Sigmoid colon (tissue), 6 donors: ENCODE measurements at regions not wholly inside any gene's neighbourhood (a gene's known extent, or its start where the extent isn't known, plus 50 kb on each side); places are given as distances from the start of the nearest gene placed in this dataset.

Source experiments
- DNase-seq: peaks from one replicate; pipeline ENCODE4 v3.0.0-alpha.2; 2019
- H3K27ac ChIP-seq, 4 donors: fragments of 200-600 bp; sonication (generic); one replicate each; pipeline ENCODE4 v1.5.1; 2016 to 2019; ENCODE audit warnings: mild to moderate bottlenecking in 1 of 4
- H3K27me3 ChIP-seq, 3 donors: fragments of 200-600 bp; sonication (generic); one replicate each; pipeline ENCODE4 v1.5.1; 2019; ENCODE audit warnings: mild to moderate bottlenecking in 1 of 3
- H3K36me3 ChIP-seq, 4 donors: fragments of 200-600 bp; sonication (generic); one replicate each; pipeline ENCODE4 v1.5.1; 2016 to 2019
- H3K4me1 ChIP-seq, 4 donors: fragments of 200-600 bp; sonication (generic); one replicate each; pipeline ENCODE4 v1.5.1; 2017 to 2019
- H3K4me3 ChIP-seq, 4 donors: fragments of 200-600 bp; sonication (generic); one replicate each; pipeline ENCODE4 v1.5.1; 2017 to 2019; ENCODE audit warnings: mild to moderate bottlenecking in 2 of 4, moderate library complexity in 1 of 4
- H3K9me3 ChIP-seq, 4 donors: fragments of 200-600 bp in 3 of 4; sonication (generic) in 3 of 4; one replicate each; pipeline versions ENCODE4 v1.5.1 to v1.6.1; 2013 to 2019
- EP300 ChIP-seq, 4 donors: sonication (generic); formaldehyde crosslinking; IDR thresholded peaks; one replicate each; pipeline ENCODE4 v1.6.1; 2017; ENCODE audit warnings: antibody characterized with exemption in 4 of 4
- POLR2A ChIP-seq, 2 donors: fragments of 450-650 bp; IDR thresholded peaks; one replicate each; pipeline ENCODE4 v1.6.1; 2016; ENCODE audit warnings: antibody characterized with exemption in 2 of 2, mild to moderate bottlenecking in 2 of 2, moderate library complexity in 2 of 2
- POLR2AphosphoS5 ChIP-seq, 4 donors: sonication (generic); formaldehyde crosslinking; IDR thresholded peaks; one replicate each; pipeline ENCODE4 v1.6.1; 2017; ENCODE audit warnings: antibody characterized with exemption in 4 of 4
- WGBS, 2 donors: extraction: QIAGEN DNeasy Blood & Tissue Kit; methylation state at CpG; one replicate each; pipeline ENCODE4 v1.1.7; 2013; 5-methylcytosine and 5-hydroxymethylcytosine counted together
- intact Hi-C: fragments of 100-400 bp; cut with DNase I; formaldehyde crosslinking; loops from one replicate; pipeline ENCODE4 v1.15.1; 2023
- TF ChIP-seq, protein P1 (sequence below), 4 experiments: fragments of 450-650 bp in 3 of 4; fragments of 200-600 bp in 1 of 4; IDR thresholded peaks; one replicate each; pipeline ENCODE4 v1.5.1; 2016 to 2019; ENCODE audit warnings: antibody characterized with exemption in 4 of 4, mild to moderate bottlenecking in 3 of 4, moderate library complexity in 2 of 4
- donor health status: healthy with polysubstance abuse.
- donor health status: healthy.

DNA sequence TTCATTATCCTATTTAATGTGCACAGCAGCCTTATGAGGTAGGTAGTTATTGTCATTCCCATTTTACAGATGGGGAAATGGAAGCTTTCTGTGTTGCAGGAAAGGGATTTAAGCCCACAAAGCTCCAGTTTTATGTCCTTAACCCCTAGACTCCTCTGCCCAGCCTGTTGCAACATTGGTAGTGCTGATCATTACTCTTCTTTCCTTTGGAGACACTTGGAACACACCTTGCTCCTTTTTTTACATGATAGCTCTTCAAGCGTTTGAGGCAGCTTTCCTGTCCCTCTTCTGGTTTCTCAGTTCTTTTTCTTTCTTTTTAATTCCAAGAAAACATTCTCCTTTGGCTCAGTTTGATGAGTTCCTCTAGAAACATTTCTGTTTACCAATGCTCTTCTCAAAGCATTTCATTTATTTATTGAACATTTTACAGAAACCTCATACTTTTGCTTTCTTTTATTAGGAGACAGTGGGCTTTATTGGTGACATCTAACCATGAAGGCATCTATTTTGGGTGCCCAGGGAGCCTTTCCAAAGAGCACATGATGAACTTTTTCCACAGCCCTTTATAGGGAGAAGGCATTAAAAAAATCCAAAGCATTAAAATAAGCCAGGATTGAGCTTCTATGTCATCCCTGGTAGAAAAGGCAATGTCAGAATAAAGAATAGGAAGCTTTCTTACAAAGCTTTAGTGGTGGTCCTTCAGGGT lies 218.0 kb downstream of the TMEM38B start:
- no peak for DNase-seq
- Histone ChIP-seq H3K27me3 (no peaks in the 10 kb centered on the region), H3K9me3 (no peaks in the 10 kb centered on the region), H3K27ac (no peak overlapping the region), H3K4me3 (no peak overlapping the region), H3K36me3 (no peaks in the 10 kb centered on the region), H3K4me1 (peaks cover 0 to 24% (median 17%) of the 10 kb centered on the region in 4 donors)
- TF ChIP-seq, protein P1, sequence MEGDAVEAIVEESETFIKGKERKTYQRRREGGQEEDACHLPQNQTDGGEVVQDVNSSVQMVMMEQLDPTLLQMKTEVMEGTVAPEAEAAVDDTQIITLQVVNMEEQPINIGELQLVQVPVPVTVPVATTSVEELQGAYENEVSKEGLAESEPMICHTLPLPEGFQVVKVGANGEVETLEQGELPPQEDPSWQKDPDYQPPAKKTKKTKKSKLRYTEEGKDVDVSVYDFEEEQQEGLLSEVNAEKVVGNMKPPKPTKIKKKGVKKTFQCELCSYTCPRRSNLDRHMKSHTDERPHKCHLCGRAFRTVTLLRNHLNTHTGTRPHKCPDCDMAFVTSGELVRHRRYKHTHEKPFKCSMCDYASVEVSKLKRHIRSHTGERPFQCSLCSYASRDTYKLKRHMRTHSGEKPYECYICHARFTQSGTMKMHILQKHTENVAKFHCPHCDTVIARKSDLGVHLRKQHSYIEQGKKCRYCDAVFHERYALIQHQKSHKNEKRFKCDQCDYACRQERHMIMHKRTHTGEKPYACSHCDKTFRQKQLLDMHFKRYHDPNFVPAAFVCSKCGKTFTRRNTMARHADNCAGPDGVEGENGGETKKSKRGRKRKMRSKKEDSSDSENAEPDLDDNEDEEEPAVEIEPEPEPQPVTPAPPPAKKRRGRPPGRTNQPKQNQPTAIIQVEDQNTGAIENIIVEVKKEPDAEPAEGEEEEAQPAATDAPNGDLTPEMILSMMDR (IDR thresholded peaks at IDR 0.05): no peak
- no peak for TF ChIP-seq POLR2AphosphoS5 (IDR thresholded peaks at IDR 0.05)
- TF ChIP-seq POLR2A (IDR thresholded peaks at IDR 0.05): no peak
- TF ChIP-seq EP300 (IDR thresholded peaks at IDR 0.05): no peak
- 78 to 91% methylated on average over 1 of the region's 1 CpG for WGBS, 2 donors
- intact Hi-C loops: no loop called here

DNA sequence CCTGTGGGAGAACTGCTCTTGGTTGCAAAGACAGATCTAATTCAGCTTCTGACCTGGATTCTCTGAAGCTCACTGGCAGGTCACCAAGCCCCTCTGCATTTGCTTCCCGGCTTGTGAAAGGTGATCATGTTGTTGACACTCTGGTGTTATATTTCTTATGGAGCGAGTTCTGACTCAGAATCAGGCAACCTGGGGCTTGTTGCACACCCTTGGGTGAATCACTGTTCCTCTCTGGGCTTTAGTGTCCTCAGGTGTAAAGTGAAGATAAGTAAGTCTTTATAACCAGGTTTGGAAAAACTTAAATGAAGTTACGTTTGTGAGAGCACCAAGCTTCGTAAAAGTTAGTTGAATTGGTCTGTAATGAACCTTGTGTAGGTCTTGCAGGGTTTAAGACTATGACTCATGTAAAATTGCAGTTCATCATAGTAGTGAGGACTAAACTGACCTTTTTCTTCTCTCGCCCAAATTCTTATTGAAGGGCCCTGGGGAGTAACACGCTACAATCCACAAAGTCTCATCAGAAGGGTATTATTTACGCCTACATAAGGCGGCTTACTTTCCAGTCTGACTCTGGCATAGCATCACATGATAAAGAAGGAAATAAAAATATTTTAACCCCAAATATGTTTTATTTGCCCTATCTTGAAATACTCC lies 218.6 kb downstream of the TMEM38B start:
- intact Hi-C loops: no loop called here
- no peak for DNase-seq

DNA sequence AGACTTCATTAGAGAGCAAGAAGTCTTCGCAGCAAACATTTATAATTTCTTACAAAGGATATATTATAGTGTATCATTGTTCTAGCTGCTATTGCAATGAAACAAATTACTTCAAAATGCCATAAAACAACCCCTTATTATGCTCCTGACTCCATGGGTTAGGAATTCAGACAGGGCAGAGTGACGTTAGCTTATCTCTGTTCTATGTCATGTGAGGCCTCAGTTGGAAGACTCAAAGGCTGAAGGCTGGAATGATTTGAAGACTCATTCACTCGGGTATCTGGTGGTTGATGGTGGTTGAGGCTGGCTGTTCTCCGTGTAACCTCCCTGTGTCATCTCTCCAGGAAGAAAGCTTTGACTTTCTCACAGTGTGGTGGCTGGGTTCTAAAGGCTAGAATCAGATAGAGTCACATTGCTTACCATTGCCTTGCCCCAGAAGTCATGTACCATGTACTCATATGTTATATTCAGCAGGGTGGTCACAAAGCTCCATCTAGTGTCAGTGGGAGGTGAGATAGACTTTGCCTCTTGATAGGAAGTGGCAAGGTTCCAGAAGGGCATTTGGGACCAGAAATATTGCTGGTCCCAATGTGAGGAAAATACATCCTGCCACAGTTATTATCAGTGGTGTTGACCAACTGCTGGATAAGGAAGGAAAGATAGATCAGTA lies 226.9 kb downstream of the TMEM38B start:
- H3K4me3 ChIP-seq: no peak overlapping the region
- intact Hi-C loops: no loop called here

More for the DNA sequence above, 218.6 kb downstream of the TMEM38B start:
- Histone ChIP-seq H3K27me3 (no peaks in the 10 kb centered on the region), H3K36me3 (no peaks in the 10 kb centered on the region), H3K4me3 (no peak overlapping the region), H3K9me3 (no peaks in the 10 kb centered on the region), H3K27ac (no peak overlapping the region), H3K4me1 (peaks cover 0 to 24% (median 17%) of the 10 kb centered on the region in 4 donors)
- TF ChIP-seq POLR2A (IDR thresholded peaks at IDR 0.05): no peak
- WGBS, 2 donors: 69 to 74% methylated on average over 8 of the region's 8 CpGs

DNA sequence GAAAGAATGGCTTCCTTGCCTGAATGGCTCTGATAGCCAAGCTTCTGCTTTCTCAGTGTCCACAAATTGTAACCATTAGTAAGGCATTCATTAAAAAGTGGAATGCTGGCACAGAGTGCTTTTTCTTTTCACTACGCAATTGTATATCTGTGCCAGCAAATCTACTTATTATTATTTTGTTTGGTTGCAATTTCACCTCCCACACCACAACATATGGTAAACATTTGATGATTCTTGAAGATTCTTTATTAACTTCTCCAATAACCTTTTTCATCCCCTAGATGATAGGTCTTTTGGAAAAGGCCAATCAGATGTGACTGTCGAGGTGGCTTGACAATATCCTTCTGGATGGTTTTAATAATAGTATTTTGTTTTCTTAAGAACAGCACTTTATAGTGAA lies 234.1 kb downstream of the TMEM38B start:
- Histone ChIP-seq H3K36me3 (no peaks in the 10 kb centered on the region), H3K4me1 (no peaks in the 10 kb centered on the region), H3K4me3 (no peak overlapping the region), H3K9me3 (peaks cover 0 to 2% (median 0%) of the 10 kb centered on the region in 4 donors), H3K27ac (no peak overlapping the region), H3K27me3 (no peaks in the 10 kb centered on the region)
- intact Hi-C loops: no loop called here
- DNase-seq: no peak
- TF ChIP-seq, protein P1 (IDR thresholded peaks at IDR 0.05): no peak
- TF ChIP-seq POLR2A (IDR thresholded peaks at IDR 0.05): no peak
- no peak for TF ChIP-seq EP300 (IDR thresholded peaks at IDR 0.05)
- no peak for TF ChIP-seq POLR2AphosphoS5 (IDR thresholded peaks at IDR 0.05)
- WGBS, 2 donors: 80 to 86% methylated on average over 2 of the region's 2 CpGs

More for the DNA sequence above, 226.9 kb downstream of the TMEM38B start:
- no peaks in the 10 kb centered on the region for H3K9me3 ChIP-seq
- no peaks in the 10 kb centered on the region for H3K36me3 ChIP-seq
- H3K27me3 ChIP-seq: no peaks in the 10 kb centered on the region
- H3K27ac ChIP-seq: no peak overlapping the region
- WGBS, 2 donors: 51 to 61% methylated on average over 4 of the region's 4 CpGs
- TF ChIP-seq EP300 (IDR thresholded peaks at IDR 0.05) (no peak), POLR2A (IDR thresholded peaks at IDR 0.05) (no peak), POLR2AphosphoS5 (IDR thresholded peaks at IDR 0.05) (no peak)
- TF ChIP-seq, protein P1 (IDR thresholded peaks at IDR 0.05): no peak
- DNase-seq: no peak
- no peaks in the 10 kb centered on the region for H3K4me1 ChIP-seq

DNA sequence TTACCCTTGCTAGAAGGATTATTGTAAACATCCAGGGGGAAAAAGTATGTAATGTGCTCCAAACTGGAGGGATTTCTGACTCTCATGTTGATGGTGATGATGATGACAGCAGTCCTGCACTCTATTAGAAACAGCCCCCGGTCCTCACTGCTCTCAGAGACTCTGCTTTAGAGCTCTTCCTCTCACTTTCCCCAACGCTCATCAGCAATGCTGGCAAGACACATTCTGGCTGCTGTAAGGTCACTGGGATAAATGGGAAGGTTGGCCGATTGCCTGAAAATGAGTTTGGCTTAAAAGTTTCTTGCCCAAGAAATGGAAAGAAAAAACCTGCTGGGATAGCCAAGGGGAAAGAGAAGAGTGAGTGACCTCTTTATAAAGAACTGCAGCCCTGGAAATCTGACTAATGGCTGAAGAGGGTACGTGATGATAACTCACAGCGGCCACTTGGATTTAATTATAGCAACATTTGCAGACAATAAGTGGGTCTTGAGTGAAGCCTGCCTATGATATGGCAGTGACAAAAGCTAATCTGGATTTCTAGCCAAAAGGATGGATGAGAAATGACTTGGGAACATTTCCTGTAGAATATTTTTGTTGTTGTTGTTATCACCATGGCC lies 235.8 kb downstream of the TMEM38B start:
- intact Hi-C loops: no loop called here
- Histone ChIP-seq H3K9me3 (peaks cover 0 to 2% (median 0%) of the 10 kb centered on the region in 4 donors), H3K4me3 (no peak overlapping the region), H3K27me3 (no peaks in the 10 kb centered on the region), H3K36me3 (no peaks in the 10 kb centered on the region), H3K4me1 (no peaks in the 10 kb centered on the region), H3K27ac (no peak overlapping the region)
- DNase-seq: no peak
- WGBS, 2 donors: 82 to 86% methylated on average over 5 of the region's 5 CpGs
- TF ChIP-seq POLR2AphosphoS5 (IDR thresholded peaks at IDR 0.05) (no peak), POLR2A (IDR thresholded peaks at IDR 0.05) (no peak), EP300 (IDR thresholded peaks at IDR 0.05) (no peak)
- TF ChIP-seq, protein P1 (IDR thresholded peaks at IDR 0.05): no peak
